Esophagus squamous epithelium (tissue), 4 donors: ENCODE measurements at regions not wholly inside any gene's neighbourhood (a gene's known extent, or its start where the extent isn't known, plus 50 kb on each side); places are given as distances from the start of the nearest gene placed in this dataset.

Source experiments
- CTCF ChIP-seq, 6 experiments: fragments of 450-650 bp in 4 of 6; fragments of 200-600 bp in 2 of 6; sonication (generic) in 2 of 6; IDR thresholded peaks; one replicate each; pipeline ENCODE4 v1.5.1; 2016 to 2019; ENCODE audit warnings: antibody characterized with exemption in 6 of 6, mild to moderate bottlenecking in 4 of 6, moderate library complexity in 4 of 6
- POLR2A ChIP-seq, 4 donors: fragments of 450-650 bp; IDR thresholded peaks; one replicate each; pipeline ENCODE4 v1.6.1; 2017; ENCODE audit warnings: antibody characterized with exemption in 4 of 4, mild to moderate bottlenecking in 4 of 4, moderate library complexity in 3 of 4

- TF ChIP-seq CTCF (IDR thresholded peaks at IDR 0.05): no peak
- no peak for TF ChIP-seq POLR2A (IDR thresholded peaks at IDR 0.05)
These were observed 1135.2 kb downstream of the AMY1C start for GRCh38 chr1:104884939-104885338.
